GM23248 (cell line): ENCODE measurements at regions not wholly inside any gene's neighbourhood (a gene's known extent, or its start where the extent isn't known, plus 50 kb on each side); places are given as distances from the start of the nearest gene placed in this dataset.

ENCODE experiments used
- EZH2 ChIP-seq: fragments of 200-600 bp; sonication (generic); IDR thresholded peaks from 2 replicates; pipeline ENCODE4 v1.6.1; 2018; ENCODE audit warnings: antibody characterized with exemption, mild to moderate bottlenecking; ENCODE audit not compliant: insufficient read depth, poor library complexity, severe bottlenecking
- EZH2phosphoT487 ChIP-seq: fragments of 200-600 bp; sonication (generic); IDR thresholded peaks from 2 replicates; pipeline ENCODE4 v1.6.1; 2018; ENCODE audit warnings: antibody characterized with exemption, moderate library complexity, mild to moderate bottlenecking, low read depth; ENCODE audit not compliant: insufficient read depth

DNA sequence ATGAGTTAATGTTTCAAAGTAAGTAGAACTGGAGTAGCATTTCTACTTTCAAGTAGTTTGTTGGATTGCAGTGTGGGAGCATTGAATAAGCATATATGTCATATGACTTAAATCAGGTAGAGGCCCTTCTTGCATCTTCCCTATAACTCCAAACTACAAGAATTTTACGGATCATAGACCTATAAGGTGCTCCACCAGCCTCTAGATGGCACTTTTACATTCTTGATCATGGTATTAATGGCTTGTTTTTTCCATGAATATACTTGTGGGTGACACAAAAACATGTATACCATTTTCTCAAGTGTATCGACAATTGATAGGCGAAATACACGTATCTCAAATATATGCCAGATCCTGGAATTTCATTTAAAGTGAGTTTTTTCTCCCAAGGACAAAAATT is 311.1 kb downstream of the ZPLD1 start:
- no peak for TF ChIP-seq EZH2phosphoT487
- no peak for TF ChIP-seq EZH2
